GM20000 (cell line): ENCODE measurements at regions not wholly inside any gene's neighbourhood (a gene's known extent, or its start where the extent isn't known, plus 50 kb on each side); places are given as distances from the start of the nearest gene placed in this dataset.

Experiments used
- DNase-seq: peaks from one replicate; pipeline ENCODE4 v3.0.0; 2012; ENCODE audit warnings: low spot score
- TF ChIP-seq, protein P1 (sequence below): IDR thresholded peaks from 2 replicates; pipeline ENCODE4 v1.5.1; 2012; ENCODE audit warnings: mild to moderate bottlenecking, control low read depth; ENCODE audit errors: extremely low read depth, missing control alignments

DNA sequence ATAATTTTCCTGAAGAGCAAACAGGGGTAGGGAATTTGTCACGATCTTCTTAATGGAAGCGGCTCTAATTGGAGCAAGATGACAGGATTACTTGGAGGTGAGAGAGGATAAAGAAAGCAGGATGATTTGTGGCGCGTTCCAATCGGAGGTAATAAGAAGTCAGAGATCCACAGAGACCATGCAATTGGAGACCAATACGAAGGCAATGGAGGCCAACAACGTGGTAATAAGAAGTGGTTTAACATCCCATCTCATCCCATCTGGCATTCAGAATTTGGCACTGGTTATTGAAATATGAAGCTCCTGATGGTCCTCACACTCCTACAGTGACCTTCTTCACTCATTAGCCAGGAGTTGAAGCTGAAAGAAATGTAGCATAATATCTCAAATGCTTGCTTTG lies 130.6 kb downstream of the DLEU7 start:
- no peak for DNase-seq
- TF ChIP-seq, protein P1, sequence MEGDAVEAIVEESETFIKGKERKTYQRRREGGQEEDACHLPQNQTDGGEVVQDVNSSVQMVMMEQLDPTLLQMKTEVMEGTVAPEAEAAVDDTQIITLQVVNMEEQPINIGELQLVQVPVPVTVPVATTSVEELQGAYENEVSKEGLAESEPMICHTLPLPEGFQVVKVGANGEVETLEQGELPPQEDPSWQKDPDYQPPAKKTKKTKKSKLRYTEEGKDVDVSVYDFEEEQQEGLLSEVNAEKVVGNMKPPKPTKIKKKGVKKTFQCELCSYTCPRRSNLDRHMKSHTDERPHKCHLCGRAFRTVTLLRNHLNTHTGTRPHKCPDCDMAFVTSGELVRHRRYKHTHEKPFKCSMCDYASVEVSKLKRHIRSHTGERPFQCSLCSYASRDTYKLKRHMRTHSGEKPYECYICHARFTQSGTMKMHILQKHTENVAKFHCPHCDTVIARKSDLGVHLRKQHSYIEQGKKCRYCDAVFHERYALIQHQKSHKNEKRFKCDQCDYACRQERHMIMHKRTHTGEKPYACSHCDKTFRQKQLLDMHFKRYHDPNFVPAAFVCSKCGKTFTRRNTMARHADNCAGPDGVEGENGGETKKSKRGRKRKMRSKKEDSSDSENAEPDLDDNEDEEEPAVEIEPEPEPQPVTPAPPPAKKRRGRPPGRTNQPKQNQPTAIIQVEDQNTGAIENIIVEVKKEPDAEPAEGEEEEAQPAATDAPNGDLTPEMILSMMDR: no peak

DNA sequence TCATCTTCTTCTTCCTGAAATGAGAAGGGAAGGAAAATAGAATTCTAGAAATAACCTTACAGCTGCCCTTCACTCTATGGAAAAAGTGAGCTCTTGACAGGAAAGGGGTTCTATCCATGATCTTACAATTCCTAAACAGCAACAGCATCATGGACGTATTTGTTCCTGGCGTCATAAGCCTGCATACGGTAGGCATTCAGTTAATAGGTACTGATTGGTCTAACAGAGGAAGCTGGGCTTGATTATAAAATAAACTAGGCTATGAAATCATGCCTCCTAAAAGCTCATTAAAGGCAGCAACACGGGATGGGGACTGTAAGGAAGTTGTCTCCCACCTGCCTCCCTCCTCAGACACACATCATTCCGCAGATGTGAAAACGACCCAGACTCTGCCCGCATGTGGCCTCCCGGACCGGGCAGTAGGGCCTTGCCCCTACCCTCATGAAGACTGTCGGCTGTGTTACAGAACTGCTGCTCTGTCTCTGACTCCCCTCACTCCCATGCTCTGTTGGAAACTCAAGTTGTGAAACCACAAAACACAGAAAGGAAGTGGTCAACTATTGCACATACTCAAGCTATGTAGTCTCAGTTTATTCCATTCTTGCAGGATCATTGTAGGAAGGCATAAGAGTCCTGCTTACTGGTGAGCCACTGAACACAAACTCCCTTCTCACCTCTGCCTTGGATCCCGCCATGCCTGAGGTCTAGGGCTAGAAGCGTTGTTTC lies 129.8 kb downstream of the DLEU7 start:
- DNase-seq: peak; percentile 30
- TF ChIP-seq, protein P1: no peak

DNA sequence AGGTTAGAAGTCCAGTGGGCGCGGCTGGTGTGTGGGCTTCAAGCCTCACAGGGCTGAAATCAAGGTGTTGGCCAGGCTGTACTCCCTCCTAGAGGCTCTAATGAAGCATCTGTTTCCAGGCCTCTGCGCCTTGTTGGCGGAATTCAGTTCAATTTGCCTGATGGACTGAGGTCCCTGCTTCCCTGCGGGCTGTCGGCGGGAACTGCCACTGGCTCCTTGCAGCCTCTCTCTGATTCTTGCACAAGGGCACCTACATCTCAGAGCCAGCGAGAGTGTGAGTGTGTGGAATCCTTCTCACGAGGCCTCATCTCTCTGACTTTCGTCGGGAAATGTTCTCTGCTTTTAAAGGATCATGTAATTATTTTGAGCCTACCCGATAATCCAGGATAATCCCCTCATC lies 128.6 kb downstream of the DLEU7 start:
- TF ChIP-seq, protein P1: no peak
- DNase-seq: no peak

DNA sequence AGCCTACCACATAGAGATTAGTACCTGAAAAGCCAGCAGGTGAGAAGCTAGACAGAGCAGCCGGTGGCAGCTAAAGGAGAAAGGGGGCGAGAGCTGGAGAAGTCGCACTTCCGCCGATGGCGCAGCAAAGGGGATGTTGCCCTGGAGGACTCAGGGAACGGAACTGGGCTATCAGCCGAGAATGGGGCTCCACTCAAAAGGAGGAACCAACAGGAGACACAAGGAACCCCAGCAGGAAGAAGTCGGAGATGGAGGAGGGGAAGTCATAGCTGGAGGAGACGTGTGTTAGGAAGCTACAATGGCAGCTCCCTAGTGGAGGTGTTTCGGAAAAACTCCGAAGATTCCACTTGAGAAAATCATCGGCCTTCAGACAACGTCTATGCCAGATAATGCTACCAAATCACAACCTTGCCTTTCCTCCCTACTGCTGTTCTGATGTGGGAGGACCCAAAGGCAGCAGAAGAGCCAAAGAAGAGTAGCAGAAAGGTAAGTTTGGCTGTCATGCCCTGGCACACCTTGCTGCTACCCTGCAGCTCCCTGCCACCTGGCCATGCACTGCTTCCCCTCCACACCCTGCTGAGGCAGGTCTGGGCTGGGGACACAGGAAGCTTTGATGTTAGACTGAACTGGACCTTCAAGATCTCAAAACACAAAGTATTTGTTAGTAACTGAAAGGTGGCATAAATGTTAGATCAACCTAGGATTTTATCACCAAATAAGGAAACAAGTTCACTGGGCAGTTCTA lies 127.9 kb downstream of the DLEU7 start:
- DNase-seq: no peak
- TF ChIP-seq, protein P1: no peak

DNA sequence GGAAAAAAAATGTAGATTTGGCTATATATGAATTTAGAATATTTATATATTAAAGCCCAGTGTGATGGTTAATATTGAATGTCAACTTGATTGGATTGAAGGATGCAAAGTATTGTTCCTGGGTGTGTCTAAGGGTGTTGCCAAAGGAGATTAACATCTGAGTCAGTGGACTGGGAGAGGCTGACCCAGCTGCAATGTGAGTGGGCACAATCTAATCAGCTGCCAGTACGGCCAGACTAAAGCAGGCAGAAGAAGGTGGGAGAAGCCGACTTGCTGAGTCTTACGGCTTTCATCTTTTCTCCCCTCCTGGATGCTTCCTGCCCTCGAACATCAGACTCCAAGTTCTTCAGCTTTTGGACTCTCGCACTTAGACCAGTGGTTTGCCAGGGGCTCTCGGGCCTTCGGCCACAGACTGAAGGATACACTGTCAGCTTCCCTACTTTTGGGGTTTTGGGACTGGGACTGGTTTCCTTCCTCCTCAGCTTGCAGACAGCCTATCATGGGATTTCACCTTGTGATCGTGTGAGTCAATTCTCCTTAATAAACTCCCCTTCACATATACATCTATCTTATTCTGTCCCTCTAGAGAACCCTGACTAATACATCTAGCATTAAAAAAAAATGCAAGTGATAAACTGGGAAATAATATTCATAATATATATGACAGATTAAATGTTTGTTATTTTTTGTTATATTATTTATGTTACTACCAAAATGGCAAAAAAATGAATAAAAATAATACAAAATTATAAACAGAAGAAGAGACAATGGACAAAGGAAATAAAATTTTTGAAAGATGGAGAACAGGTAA lies 122.4 kb downstream of the DLEU7 start:
- TF ChIP-seq, protein P1: no peak
- DNase-seq: no peak

DNA sequence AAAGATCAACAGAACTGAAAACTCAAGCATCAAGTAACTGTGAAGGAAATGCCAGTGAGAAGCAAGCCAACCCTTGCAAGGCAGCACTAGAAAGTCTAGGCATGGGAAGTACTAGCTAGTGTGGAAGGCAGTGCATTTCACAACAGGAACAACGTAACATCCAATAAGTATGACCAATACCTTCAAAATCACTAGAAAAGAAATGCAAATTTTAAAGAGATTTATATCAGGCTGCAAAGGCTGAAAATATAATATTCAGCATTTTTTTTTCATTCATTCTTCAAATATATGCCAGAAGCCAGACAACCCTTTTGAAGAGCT lies 121.9 kb downstream of the DLEU7 start:
- no peak for DNase-seq
- TF ChIP-seq, protein P1: no peak
